GM23338 (cell line): ENCODE measurements at regions not wholly inside any gene's neighbourhood (a gene's known extent, or its start where the extent isn't known, plus 50 kb on each side); places are given as distances from the start of the nearest gene placed in this dataset.

Source experiments
- CTCF ChIP-seq, 2 experiments: fragments of 200-600 bp in 1 of 2; sonication (generic) in 1 of 2; conservative IDR thresholded peaks; 2 replicates each; pipeline versions ENCODE4 v1.5.1 to v1.6.1; 2016 to 2017; ENCODE audit warnings: antibody characterized with exemption in 2 of 2, low read depth in 2 of 2, mild to moderate bottlenecking in 2 of 2, moderate library complexity in 1 of 2
- ETS1 ChIP-seq: IDR thresholded peaks from 2 replicates; pipeline ENCODE4 v1.6.1; 2016; ENCODE audit warnings: antibody characterized with exemption
- EZH2 ChIP-seq: fragments of 200-600 bp; sonication (generic); IDR thresholded peaks from one replicate; pipeline ENCODE4 v1.8.0; 2017; ENCODE audit warnings: antibody characterized with exemption, mild to moderate bottlenecking, low read depth; ENCODE audit not compliant: unreplicated experiment
- EZH2phosphoT487 ChIP-seq: fragments of 200-600 bp; sonication (generic); IDR thresholded peaks from one replicate; pipeline ENCODE4 v1.8.1; 2018; ENCODE audit warnings: antibody characterized with exemption; ENCODE audit not compliant: unreplicated experiment
- POLR2AphosphoS5 ChIP-seq: IDR thresholded peaks from 2 replicates; pipeline ENCODE4 v1.6.1; 2016; ENCODE audit warnings: antibody characterized with exemption, low read depth
- STAT1 ChIP-seq: IDR thresholded peaks from one replicate; pipeline ENCODE4 v1.6.1; 2016; ENCODE audit warnings: antibody characterized with exemption; ENCODE audit not compliant: unreplicated experiment

GRCh38 chr6:93183531-93183972, 235.8 kb downstream of the EPHA7 start:
- TF ChIP-seq STAT1 (no peak), ETS1 (no peak), EZH2 (no peak), EZH2phosphoT487 (no peak), CTCF (conservative IDR thresholded peaks at IDR 0.05; ENCODE audit: low read depth in 2 of 2) (no peak), POLR2AphosphoS5 (no peak)
